RWPE1 (cell line): ENCODE measurements at regions not wholly inside any gene's neighbourhood (a gene's known extent, or its start where the extent isn't known, plus 50 kb on each side); places are given as distances from the start of the nearest gene placed in this dataset.
"Not testable (repeated sequence)": the region's sequence is repeated elsewhere in the genome, so short reads cannot be mapped to it uniquely, and the experiment has no call there.

Experiments used
- CTCF ChIA-PET: fragments of 350-600 bp; sonication (Branson Sonifier 250); formaldehyde crosslinking; extraction: SDS; loops from one replicate; lab custom pipeline; 2021; lab: Yijun Ruan, JAX
- POLR2A ChIA-PET: fragments of 400-600 bp; formaldehyde crosslinking; extraction: SDS; loops from one replicate; lab custom pipeline; 2020; ENCODE audit warnings: antibody characterized with exemption; ENCODE audit not compliant: low non-redundant PET; lab: Yijun Ruan, JAX
- DNase-seq: peaks from one replicate; pipeline ENCODE4 v3.0.0; 2012; ENCODE audit warnings: low spot score
- H3K27ac ChIP-seq: fragments of 450-650 bp; 2 replicates; pipeline ENCODE4 v1.5.1; 2017
- TF ChIP-seq, protein P1 (sequence below): fragments of 450-650 bp; conservative IDR thresholded peaks from 2 replicates; pipeline ENCODE4 v1.5.1; 2017; ENCODE audit warnings: low read depth, mild to moderate bottlenecking

DNA sequence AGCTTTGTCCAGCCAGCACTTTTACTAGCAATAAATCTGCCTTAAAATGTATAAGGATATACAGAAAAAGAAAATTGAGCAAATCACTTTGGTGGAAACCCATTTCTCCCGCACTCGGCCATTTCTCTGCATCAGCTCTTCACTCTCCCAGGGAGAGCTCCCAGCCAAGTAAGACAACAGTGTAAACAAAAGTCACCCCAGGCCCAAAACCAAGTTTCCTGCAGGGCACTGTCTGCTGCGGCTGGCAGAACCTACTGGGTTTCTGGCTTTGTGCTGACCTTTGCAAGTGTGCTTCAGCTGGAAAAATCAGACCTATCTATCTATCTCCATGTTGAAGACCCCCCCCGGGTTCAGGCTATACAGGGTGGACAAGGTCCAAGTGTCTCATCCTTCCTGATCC is 476.7 kb upstream of the CAMK1G start:
- no peak for DNase-seq
- ChIA-PET POLR2A (no interaction called here), CTCF (interaction anchor here (0.7 to 1.1 kb wide), 3 partner anchors 10 to 306 kb away, joined by 3 read pairs; no protein-coding TSS in a partner anchor)
- TF ChIP-seq, protein P1, sequence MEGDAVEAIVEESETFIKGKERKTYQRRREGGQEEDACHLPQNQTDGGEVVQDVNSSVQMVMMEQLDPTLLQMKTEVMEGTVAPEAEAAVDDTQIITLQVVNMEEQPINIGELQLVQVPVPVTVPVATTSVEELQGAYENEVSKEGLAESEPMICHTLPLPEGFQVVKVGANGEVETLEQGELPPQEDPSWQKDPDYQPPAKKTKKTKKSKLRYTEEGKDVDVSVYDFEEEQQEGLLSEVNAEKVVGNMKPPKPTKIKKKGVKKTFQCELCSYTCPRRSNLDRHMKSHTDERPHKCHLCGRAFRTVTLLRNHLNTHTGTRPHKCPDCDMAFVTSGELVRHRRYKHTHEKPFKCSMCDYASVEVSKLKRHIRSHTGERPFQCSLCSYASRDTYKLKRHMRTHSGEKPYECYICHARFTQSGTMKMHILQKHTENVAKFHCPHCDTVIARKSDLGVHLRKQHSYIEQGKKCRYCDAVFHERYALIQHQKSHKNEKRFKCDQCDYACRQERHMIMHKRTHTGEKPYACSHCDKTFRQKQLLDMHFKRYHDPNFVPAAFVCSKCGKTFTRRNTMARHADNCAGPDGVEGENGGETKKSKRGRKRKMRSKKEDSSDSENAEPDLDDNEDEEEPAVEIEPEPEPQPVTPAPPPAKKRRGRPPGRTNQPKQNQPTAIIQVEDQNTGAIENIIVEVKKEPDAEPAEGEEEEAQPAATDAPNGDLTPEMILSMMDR = no peak
- no peak overlapping the region for H3K27ac ChIP-seq

DNA sequence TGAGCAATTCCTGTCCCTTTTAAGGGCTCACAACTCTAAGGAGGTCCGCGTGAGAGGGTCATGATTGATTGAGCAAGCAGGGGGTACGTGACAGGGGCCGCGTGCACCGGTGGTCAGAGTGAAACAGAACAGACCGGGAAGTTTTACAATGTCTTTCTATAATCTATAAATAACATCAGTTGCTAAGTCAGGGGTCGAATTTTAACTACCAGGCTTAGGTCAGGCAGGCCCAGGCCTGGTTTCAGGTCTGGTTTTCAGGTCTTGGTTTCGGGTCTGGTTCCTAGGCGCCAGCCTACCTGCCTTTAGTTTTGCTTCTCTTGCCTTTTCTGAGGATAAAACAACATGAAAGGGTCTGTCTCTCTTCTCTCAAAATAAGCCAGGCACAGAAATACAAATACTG is 476.0 kb upstream of the CAMK1G start:
- ChIA-PET CTCF (no interaction called here), POLR2A (no interaction called here)
- DNase-seq = no peak
- TF ChIP-seq, protein P1 = no peak
- H3K27ac ChIP-seq = no peak overlapping the region

DNA sequence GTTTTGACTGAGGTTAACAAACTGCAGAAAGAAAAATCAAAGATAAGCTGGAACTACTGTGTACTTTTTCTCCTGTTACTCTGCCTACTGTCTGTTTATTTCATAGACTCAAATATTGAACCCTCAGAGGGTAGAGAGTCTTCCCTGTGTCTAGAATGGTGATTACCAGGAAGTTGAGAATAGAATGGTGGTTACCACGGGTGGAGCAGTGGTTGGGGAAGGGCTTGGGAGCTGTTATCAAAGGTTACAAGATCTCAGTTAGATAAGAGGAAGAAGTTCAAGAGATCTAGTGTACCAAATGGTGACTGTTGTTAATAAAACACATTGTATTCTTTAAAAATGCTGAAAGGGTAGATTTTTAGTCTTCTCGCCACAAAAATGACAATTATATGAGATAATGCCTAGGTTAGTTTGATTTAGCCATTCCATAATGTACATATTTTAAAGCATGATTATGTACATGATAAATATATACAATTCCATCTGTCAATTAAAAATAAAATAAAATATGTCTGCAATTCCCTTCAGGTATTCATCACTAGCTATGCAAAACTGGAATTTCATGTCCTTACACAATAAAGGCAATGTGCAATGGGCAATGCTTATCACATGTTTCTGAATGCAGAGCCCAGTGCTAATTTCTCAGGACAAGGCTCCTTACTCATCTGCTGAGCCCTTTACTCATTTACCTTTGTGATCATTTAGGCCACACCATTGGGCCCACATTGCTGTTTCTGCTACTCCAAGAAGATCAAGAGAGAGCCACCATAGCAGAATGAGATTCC is 474.3 kb upstream of the CAMK1G start:
- no peak for DNase-seq
- CTCF ChIA-PET = interaction anchor here (0.6 kb wide), 1 partner anchor 116 kb away, joined by 3 read pairs; no protein-coding TSS in a partner anchor
- TF ChIP-seq, protein P1 = no peak
- POLR2A ChIA-PET = no interaction called here
- H3K27ac ChIP-seq = no peak overlapping the region

DNA sequence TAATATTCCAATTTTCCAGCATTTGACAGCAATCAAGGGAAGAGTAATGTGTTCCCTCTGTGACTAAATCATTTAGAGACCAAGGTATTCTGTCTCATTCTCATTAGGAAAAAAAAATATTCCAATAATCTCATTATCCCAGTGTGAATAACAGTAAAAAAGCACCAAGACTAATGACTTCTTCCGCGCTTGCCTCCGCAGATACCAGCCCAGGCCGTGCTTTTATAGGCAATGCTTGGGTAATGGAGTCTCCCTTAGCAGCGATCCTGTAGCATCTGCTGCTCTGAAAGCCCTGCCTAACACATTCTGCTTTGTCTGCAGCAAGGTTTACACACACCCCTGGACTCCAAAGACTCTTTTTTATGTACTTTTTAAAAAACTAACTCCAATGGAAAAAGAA is 470.0 kb upstream of the CAMK1G start:
- TF ChIP-seq, protein P1 = no peak
- ChIA-PET CTCF (no interaction called here), POLR2A (no interaction called here)
- no peak overlapping the region for H3K27ac ChIP-seq
- DNase-seq = no peak

DNA sequence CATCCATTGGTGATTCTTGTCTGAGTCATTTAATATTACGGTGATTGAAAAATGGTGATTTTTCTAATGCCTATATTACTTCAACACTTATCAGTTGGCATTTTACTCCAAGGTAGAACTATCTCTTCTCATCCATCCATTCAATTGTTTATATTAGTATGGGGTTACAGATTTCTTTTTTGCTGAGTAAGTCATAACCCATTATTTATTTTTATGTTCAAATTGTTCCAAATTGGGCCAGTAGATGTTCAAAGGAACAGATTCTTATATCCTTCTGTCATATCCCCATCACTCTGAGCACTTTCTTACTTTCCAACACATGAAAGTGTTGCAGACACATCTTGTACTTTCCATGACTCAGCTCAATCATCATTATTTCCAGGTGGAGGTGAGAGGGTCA is 466.8 kb upstream of the CAMK1G start:
- TF ChIP-seq, protein P1 = no peak
- POLR2A ChIA-PET = no interaction called here
- no peak overlapping the region for H3K27ac ChIP-seq
- CTCF ChIA-PET = no interaction called here
- DNase-seq = no peak

DNA sequence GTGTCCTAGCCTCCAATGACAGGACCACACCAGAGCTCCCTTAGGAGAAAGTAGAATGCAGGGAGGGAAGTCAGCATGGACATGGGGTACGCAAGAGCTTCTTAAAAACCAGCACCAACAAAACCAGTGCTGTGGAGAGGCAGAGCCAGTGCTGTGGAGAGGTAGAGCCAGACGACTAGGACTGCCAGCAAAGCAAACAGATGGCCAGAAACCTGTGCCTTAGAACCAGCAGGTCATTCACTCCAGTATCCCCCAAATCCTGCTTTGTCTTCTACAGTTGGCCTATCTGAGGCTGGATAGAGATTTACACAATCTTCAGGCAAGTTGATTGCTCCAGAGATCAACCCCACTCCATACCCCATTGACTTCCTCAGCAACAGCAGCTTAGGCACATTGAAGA is 459.9 kb upstream of the CAMK1G start:
- TF ChIP-seq, protein P1 = no peak
- H3K27ac ChIP-seq = no peak overlapping the region
- ChIA-PET CTCF (no interaction called here), POLR2A (no interaction called here)
- DNase-seq = no peak

DNA sequence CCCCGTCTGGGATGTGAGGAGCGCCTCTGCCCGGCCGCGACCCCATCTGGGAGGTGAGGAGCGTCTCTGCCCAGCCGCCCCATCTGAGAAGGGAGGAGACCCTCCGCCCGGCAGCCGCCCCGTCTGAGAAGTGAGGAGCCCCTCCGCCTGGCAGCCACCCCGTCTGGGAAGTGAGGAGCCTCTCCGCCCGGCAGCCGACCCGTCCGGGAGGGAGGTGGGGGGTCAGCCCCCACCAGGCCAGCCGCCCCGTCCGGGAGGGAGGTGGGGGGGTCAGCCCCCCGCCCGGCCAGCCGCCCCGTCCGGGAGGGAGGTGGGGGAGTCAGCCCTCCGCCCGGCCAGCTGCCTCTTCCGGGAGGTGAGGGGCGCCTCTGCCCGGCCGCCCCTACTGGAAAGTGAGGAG is 454.4 kb upstream of the CAMK1G start:
- H3K27ac ChIP-seq, CTCF ChIA-PET, POLR2A ChIA-PET, DNase-seq: not testable (repeated sequence)
